HK-2 (cell line): ENCODE measurements at regions not wholly inside any gene's neighbourhood (a gene's known extent, or its start where the extent isn't known, plus 50 kb on each side); places are given as distances from the start of the nearest gene placed in this dataset.

Experiments used
- DNase-seq: peaks from one replicate; pipeline ENCODE4 v3.0.0-alpha.2; 2018; ENCODE audit not compliant: unreplicated experiment

DNA sequence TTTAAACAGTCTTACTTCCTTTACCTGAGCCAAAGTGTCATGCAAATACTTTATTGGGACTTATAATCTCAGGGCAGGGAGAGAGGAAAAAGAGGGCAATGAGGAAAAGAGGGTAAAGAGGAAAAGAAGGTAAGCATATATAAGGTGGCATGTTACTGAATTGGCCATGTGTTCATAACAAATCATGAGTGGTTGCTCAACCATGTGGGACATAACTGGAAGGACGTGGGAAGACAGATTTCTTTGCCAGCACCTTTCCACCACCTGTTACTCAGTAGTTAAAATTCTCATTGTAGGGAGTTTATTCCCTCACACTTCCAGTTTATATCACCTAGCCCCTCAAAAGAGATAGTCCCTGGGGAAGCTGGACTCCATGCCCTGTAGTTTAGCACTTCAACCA is 54.7 kb upstream of the TPRG1 start:
- DNase-seq = no peak

DNA sequence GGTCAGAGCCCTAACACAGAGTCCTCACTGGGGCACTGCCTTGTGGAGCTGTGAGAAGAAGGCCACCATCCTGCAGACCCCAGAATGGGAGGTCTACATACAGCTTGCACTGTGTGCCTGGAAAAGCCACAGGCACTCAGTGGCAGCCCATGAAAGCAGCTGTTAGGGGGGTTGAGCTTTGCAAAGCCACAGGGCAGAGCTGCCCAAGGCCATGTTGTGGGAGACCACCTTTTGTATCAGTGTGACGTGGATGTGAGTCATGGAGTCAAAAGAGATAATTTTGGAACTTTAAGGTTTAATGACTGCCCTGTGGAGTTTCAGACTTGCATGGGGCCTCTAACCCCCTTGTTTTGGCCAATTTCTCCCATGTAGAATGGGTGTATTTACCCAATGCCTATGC is 52.9 kb upstream of the TPRG1 start:
- no peak for DNase-seq

DNA sequence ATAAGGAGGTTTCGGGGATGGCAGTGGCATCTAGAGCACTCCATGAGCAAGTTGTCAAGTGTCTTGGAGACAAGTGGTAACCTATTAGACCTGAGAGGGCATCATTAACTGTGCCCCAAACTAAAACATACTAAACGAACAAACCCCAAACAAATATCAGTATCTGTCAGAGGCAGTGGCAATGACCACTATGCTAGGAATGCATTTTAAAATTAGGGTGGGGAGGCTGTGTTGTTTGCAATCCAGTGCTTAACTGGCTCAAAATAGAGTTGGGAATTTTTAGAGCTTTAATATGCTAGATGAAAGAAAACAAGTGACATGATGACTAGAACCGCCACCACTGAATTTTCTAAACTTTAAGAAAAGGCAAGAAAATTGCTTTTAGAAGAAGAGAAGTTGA is 51.8 kb upstream of the TPRG1 start:
- DNase-seq = no peak

DNA sequence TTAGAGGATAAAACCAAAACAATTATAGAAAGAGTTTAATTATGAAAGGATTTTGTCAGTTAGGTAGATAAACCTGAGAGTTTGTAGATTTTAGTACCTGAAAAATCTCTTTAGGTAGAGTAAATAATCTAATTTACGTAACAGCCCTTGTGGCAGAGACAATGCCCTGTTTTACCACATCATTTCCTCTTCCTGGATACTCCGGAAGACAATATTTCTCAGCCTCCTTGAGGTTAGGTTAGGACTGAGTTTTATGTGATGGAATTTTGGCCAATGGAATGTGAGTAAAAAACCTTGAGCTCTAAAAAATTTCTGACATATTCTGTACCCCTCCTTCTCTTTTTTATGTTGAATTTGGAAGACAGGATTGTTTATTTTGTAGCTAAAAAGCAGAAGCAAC is 50.7 kb upstream of the TPRG1 start:
- no peak for DNase-seq
